Stimulated activated CD4-positive, alpha-beta T cell treated with anti-CD3 and anti-CD28 coated beads, Interleukin-15, amount 100 ng/mL, for 24 hours (primary cell): ENCODE measurements at regions not wholly inside any gene's neighbourhood (a gene's known extent, or its start where the extent isn't known, plus 50 kb on each side); places are given as distances from the start of the nearest gene placed in this dataset.

Experiments
- DNase-seq: peaks from one replicate; pipeline ENCODE4 v3.0.0-alpha.2; 2020

GRCh38 chr6:33862536-33862935, 58.7 kb upstream of the MLN start:
- DNase-seq: no peak

GRCh38 chr6:33861722-33862121, 57.9 kb upstream of the MLN start:
- DNase-seq: no peak

GRCh38 chr6:33860706-33861474, 57.1 kb upstream of the MLN start:
- no peak for DNase-seq

DNA sequence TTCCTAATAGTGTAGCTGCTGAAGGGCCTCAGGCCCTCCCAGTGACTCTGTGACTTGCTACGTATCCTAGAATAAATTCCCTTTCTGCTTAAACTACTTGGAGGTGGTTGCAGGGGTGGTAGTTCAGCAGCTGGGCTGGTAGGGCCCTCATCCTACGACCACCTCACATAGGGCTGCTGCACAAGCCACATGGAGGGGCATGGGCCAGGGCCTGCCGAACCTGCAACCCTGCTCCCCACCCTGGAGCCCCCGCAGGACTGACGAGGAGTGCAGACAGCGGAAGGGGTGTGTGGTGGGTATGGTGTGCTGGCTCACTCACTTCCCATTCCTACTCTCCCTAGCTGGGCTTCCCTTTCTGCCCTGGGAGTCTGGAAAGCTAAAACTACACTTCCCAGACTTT, 56.2 kb upstream of the MLN start:
- DNase-seq: no peak

DNA sequence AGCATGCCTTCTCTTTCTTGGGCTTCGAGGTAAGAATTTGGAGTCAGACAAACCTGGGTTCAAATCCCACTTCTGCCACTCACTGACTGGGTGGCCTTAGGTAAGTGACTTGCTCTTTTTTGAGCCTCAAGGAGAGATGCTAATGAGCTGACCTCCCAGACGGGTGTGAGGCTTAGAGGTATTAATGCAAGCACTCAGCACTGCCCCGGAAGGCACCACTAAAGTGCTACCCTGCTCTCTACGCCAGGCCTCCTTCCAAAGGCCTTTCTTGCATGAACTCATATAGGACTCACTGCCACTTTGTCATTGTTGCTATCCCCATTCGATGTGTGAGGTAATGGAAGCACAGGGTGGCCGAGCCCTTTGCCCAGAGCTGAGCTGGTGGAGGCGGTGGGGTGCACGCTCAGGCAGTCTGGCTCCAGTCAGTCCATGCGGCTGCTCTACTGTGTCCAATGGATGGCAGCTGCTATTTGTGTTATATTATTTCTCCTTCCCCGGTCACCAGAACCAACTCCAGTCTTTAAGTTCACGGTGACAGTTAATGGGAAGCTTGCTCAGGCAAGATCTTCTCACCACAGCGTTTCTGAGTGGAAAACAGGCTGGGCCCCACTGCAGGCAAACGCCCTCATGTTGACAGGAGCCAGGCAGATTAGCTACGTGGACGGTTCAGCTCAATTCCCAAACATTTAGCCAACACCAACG, 55.2 kb upstream of the MLN start:
- no peak for DNase-seq

- DNase-seq: no peak
These were observed 54.2 kb upstream of the MLN start for GRCh38 chr6:33857932-33858475.

GRCh38 chr6:33857093-33857931, 53.5 kb upstream of the MLN start:
- DNase-seq: no peak

- peak; percentile 84 for DNase-seq
These were observed 52.9 kb upstream of the MLN start for GRCh38 chr6:33856655-33857054.

DNA sequence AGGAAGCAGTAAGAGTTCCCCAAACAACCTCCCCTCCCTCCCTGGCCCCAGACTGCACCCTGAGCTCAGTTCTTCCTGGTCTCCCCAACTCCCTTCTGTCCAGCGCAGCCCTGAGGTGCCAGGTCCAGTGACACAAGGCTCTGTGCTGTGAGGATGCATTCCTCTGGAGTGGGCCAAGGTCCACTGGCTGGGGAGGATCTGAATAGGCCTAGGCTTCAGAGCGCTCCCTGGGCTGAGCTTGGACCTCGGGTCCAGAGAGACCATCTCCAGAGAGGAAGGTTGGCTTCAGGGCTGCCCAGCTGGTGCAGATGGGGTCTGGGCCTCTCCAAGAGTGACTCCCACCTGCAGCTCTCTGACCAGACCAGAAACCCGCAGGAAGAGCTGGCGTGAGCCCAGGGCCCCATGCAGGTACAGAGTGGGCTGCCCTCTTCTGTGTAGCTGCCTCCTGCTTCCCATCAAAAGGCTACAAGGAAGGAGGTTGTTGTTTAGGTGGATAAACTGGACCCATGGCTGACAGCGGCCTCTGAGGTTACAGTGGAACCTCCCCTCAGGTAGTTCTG, 52.3 kb upstream of the MLN start:
- no peak for DNase-seq

DNA sequence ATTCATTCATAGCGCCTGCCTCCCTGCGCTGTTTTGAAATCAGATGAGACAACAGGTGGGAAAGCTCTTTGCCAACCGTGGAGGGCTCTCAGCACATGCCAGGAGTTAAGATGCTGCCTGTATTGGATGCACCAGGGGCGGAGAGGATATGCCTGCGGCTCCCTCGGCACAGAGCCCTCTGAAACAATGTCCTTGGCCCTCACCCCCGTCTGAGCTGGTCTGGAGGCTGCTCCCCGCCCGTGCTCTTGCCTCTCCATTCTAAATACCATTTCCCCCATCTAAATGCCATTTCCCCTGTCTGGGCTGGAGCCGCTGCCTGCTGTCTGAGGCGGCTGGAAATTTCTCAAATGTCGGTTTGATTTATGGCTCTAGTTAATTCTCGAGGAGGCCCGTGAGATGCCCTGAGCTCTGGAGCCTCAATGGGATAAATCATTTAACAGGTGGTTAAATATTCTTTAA, 50.8 kb upstream of the MLN start:
- DNase-seq: no peak

DNA sequence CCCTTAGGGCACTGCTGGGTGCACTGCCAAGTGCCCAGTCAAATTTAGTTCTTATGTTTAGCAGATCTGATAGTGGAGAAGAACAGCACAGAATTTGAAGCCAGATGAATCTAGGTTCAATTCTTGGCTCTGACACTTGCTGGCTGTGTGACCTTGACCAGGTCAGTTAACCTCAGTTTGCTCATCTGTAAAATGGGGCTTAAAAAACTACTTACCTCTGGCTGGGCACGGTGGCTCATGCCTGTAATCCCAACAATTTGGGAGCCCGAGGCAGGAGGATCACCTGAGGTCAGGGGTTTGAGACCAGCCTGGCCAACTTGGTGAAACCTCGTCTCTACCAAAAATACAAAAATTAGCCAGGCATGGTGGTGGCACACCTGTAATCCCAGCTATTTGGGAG, 49.9 kb upstream of the MLN start:
- DNase-seq: no peak
